ENCODE measurements at regions not wholly inside any gene's neighbourhood (a gene's known extent, or its start where the extent isn't known, plus 50 kb on each side); places are given as distances from the start of the nearest gene placed in this dataset.
A peak's percentile ranks its signal among the peaks of the same experiment; 100 is the strongest.

DNA sequence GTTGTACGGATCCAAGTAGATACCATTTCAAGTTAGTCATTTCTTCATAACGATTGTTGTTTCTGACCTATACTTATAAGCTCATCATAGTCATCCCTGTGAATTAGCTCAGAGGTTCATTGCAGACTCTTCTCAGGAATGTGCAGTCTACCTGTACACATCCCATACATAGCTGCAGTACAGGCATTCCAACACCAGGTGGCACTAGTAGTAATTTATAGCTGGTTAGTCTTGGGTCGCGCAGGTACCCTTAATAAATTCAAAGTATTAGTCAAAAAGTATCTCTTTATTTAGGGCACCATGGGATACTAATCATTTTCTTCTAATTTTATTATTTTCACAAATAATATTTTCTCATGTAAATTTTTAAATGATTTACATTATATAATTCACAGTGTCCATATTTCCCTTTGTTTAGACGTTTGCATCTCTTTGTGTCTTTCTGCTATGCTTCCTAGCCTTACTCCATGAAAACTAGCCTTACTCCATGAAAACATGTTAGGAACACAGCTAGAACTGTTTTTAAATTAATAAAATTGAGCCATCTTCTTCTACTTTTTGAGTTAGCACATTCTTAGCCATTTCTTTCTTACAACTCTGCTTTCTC, 128.6 kb upstream of the FAM83B start:
- H3K9me2 ChIP-seq (ENCODE audit: low read depth, low read length): no peaks in the 10 kb centered on the region
- no peaks in the 10 kb centered on the region for H3K27me3 ChIP-seq (ENCODE audit: insufficient read depth, low read length)
- H3K4me2 ChIP-seq (ENCODE audit: low read length): no peak overlapping the region
- H3K9me3 ChIP-seq (ENCODE audit: low read length): no peaks in the 10 kb centered on the region
- H3K79me2 ChIP-seq (ENCODE audit: insufficient read depth, low read length): no peaks in the 10 kb centered on the region
- no peaks in the 10 kb centered on the region for H3F3A ChIP-seq (ENCODE audit: insufficient read depth, low read length)
- H3K4me3 ChIP-seq (ENCODE audit: low read depth, low read length, poor library complexity, severe bottlenecking): no peak overlapping the region
- H3K4me1 ChIP-seq (ENCODE audit: insufficient read depth, low read length, severe bottlenecking): no peaks in the 10 kb centered on the region
- H4K20me1 ChIP-seq (ENCODE audit: insufficient read depth, low read length): no peaks in the 10 kb centered on the region
- H3K9ac ChIP-seq (ENCODE audit: low read length): no peak overlapping the region
- no peak for TF ChIP-seq EZH2 (IDR thresholded peaks at IDR 0.05; ENCODE audit: borderline replicate concordance, low read length)
- TF ChIP-seq, protein P1, sequence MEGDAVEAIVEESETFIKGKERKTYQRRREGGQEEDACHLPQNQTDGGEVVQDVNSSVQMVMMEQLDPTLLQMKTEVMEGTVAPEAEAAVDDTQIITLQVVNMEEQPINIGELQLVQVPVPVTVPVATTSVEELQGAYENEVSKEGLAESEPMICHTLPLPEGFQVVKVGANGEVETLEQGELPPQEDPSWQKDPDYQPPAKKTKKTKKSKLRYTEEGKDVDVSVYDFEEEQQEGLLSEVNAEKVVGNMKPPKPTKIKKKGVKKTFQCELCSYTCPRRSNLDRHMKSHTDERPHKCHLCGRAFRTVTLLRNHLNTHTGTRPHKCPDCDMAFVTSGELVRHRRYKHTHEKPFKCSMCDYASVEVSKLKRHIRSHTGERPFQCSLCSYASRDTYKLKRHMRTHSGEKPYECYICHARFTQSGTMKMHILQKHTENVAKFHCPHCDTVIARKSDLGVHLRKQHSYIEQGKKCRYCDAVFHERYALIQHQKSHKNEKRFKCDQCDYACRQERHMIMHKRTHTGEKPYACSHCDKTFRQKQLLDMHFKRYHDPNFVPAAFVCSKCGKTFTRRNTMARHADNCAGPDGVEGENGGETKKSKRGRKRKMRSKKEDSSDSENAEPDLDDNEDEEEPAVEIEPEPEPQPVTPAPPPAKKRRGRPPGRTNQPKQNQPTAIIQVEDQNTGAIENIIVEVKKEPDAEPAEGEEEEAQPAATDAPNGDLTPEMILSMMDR (IDR thresholded peaks at IDR 0.05; ENCODE audit: low read length): peak; percentile 70
- H2AFZ ChIP-seq (ENCODE audit: low read length): no peak overlapping the region
- no peak overlapping the region for H3K27ac ChIP-seq (ENCODE audit: low read depth, low read length, poor library complexity, severe bottlenecking)
- H3K36me3 ChIP-seq (ENCODE audit: insufficient read depth, low read length): no peaks in the 10 kb centered on the region

GRCh38 chr6:54718541-54719023, 128.0 kb upstream of the FAM83B start:
- Histone ChIP-seq H3K4me3 (ENCODE audit: low read depth, low read length, poor library complexity, severe bottlenecking) (no peak overlapping the region), H3K27ac (ENCODE audit: low read depth, low read length, poor library complexity, severe bottlenecking) (no peak overlapping the region), H3K4me1 (ENCODE audit: insufficient read depth, low read length, severe bottlenecking) (no peaks in the 10 kb centered on the region), H3K36me3 (ENCODE audit: insufficient read depth, low read length) (no peaks in the 10 kb centered on the region), H3K9me3 (ENCODE audit: low read length) (no peaks in the 10 kb centered on the region), H4K20me1 (ENCODE audit: insufficient read depth, low read length) (no peaks in the 10 kb centered on the region), H3F3A (ENCODE audit: insufficient read depth, low read length) (no peaks in the 10 kb centered on the region), H2AFZ (ENCODE audit: low read length) (no peak overlapping the region), H3K9ac (ENCODE audit: low read length) (no peak overlapping the region), H3K27me3 (ENCODE audit: insufficient read depth, low read length) (no peaks in the 10 kb centered on the region), H3K4me2 (ENCODE audit: low read length) (no peak overlapping the region), H3K9me2 (ENCODE audit: low read depth, low read length) (no peaks in the 10 kb centered on the region), H3K79me2 (ENCODE audit: insufficient read depth, low read length) (no peaks in the 10 kb centered on the region)
- TF ChIP-seq, protein P1 (IDR thresholded peaks at IDR 0.05; ENCODE audit: low read length): no peak
- TF ChIP-seq EZH2 (IDR thresholded peaks at IDR 0.05; ENCODE audit: borderline replicate concordance, low read length): no peak

GRCh38 chr6:54719131-54719530, 127.4 kb upstream of the FAM83B start:
- TF ChIP-seq, protein P1 (IDR thresholded peaks at IDR 0.05; ENCODE audit: low read length): no peak
- no peak for TF ChIP-seq EZH2 (IDR thresholded peaks at IDR 0.05; ENCODE audit: borderline replicate concordance, low read length)
- Histone ChIP-seq H2AFZ (ENCODE audit: low read length) (no peak overlapping the region), H3K27ac (ENCODE audit: low read depth, low read length, poor library complexity, severe bottlenecking) (no peak overlapping the region)

More at GRCh38 chr6:54719131-54719530, 127.4 kb upstream of the FAM83B start:
- Histone ChIP-seq H3K36me3 (ENCODE audit: insufficient read depth, low read length) (no peaks in the 10 kb centered on the region), H3K9ac (ENCODE audit: low read length) (no peak overlapping the region), H3K4me3 (ENCODE audit: low read depth, low read length, poor library complexity, severe bottlenecking) (no peak overlapping the region), H3F3A (ENCODE audit: insufficient read depth, low read length) (no peaks in the 10 kb centered on the region), H3K79me2 (ENCODE audit: insufficient read depth, low read length) (no peaks in the 10 kb centered on the region), H3K9me2 (ENCODE audit: low read depth, low read length) (no peaks in the 10 kb centered on the region), H4K20me1 (ENCODE audit: insufficient read depth, low read length) (no peaks in the 10 kb centered on the region), H3K4me2 (ENCODE audit: low read length) (no peak overlapping the region), H3K27me3 (ENCODE audit: insufficient read depth, low read length) (no peaks in the 10 kb centered on the region), H3K4me1 (ENCODE audit: insufficient read depth, low read length, severe bottlenecking) (no peaks in the 10 kb centered on the region), H3K9me3 (ENCODE audit: low read length) (no peaks in the 10 kb centered on the region)

All from OCI-LY1 (cell line).